GM12892 (cell line): ENCODE measurements at regions not wholly inside any gene's neighbourhood (a gene's known extent, or its start where the extent isn't known, plus 50 kb on each side); places are given as distances from the start of the nearest gene placed in this dataset.

ENCODE experiments used
- POLR2A ChIP-seq: IDR thresholded peaks from 2 replicates; pipeline ENCODE4 v1.6.1; 2011; ENCODE audit warnings: low read depth, low read length, control low read depth
- POLR2AphosphoS5 ChIP-seq: IDR thresholded peaks from 2 replicates; pipeline ENCODE4 v1.6.1; 2011; ENCODE audit warnings: low read depth, low read length, control low read depth

DNA sequence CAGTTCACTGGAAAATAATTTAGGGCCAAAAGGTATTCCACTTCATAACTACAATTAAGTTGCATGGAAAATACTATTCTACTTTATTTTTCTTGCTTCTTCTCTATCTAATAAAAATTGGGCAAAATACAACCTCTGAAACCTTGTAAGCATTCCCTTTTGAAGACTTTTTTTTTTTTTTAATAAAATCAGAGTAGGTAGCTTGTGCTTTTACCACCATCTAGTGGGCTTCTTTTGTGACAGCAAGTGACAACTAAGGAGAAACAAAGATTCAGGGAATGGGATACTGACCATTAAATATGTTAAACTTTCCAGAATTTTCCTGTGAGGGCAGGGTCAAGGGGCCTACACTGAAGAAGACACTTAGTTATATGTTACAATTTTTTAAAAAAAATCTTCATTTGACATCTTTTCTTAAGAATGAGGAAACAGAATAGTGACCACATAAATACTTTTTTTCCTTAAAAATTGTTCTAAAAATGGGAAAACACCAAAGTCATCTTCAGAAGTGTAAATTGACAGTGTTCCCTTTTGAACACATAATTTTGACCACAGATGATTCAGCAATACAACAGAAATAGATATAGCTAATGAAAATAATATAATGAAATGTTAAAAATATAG lies 1183.2 kb upstream of the ACVR2A start:
- TF ChIP-seq POLR2A: no peak
- TF ChIP-seq POLR2AphosphoS5: no peak
